Psoas muscle (tissue), 7 donors: ENCODE measurements at regions not wholly inside any gene's neighbourhood (a gene's known extent, or its start where the extent isn't known, plus 50 kb on each side); places are given as distances from the start of the nearest gene placed in this dataset.

Experiments used
- ATAC-seq, 4 donors: fragments of 200-7000 bp; cut with Tn5 transposase; one replicate each; pipeline ENCODE4 v1.9.1; 2020; ENCODE audit warnings: moderate library complexity in 3 of 4, mild to moderate bottlenecking in 2 of 4
- DNase-seq, 2 donors: peaks; one replicate each; pipeline ENCODE4 v3.0.0-alpha.2; 2020
- H3K27ac ChIP-seq: fragments of 200-600 bp; one replicate; pipeline ENCODE4 v1.8.0; 2022
- H3K27me3 ChIP-seq, 3 donors: fragments of 200-600 bp in 1 of 3; one replicate each; pipeline versions ENCODE4 v1.6.1 to v1.8.0; 2013 to 2022; ENCODE audit warnings: low read length in 2 of 3, mild to moderate bottlenecking in 2 of 3, moderate library complexity in 1 of 3; ENCODE audit not compliant: insufficient read depth in 3 of 3
- H3K36me3 ChIP-seq, 2 donors: fragments of 200-600 bp in 1 of 2; one replicate each; pipeline versions ENCODE4 v1.6.1 to v1.8.0; 2013 to 2022; ENCODE audit warnings: low read depth in 1 of 2, mild to moderate bottlenecking in 1 of 2, moderate library complexity in 1 of 2; ENCODE audit not compliant: insufficient read depth in 1 of 2
- H3K4me1 ChIP-seq: fragments of 200-600 bp; one replicate; pipeline ENCODE4 v1.8.0; 2022
- H3K4me3 ChIP-seq: fragments of 200-600 bp; one replicate; pipeline ENCODE4 v1.8.0; 2022; ENCODE audit warnings: mild to moderate bottlenecking
- H3K9me3 ChIP-seq: fragments of 200-600 bp; one replicate; pipeline ENCODE4 v1.8.0; 2022
- CTCF ChIP-seq: fragments of 200-600 bp; IDR thresholded peaks from one replicate; pipeline ENCODE4 v1.8.0; 2022; ENCODE audit warnings: antibody characterized with exemption
- WGBS, 3 donors: extraction: QIAGEN DNeasy Blood & Tissue Kit; methylation state at CpG; one replicate each; pipeline versions ENCODE4 v1.1.6 to v1.1.7; 2013; 5-methylcytosine and 5-hydroxymethylcytosine counted together
- intact Hi-C, 2 donors: fragments of 100-400 bp; cut with DNase I; formaldehyde crosslinking; loops; one replicate each; pipeline versions ENCODE4 v1.11.0 to v1.14.2; 2022
- donor health status: healthy with polysubstance abuse.
- donor health status: DM: no; HTN: no; CAD: no; lungs with moderate emphysema.
- donor health status: Bipolar disorder and iron deficiency.
- donor health status: healthy.
- donor health status: DM: yes; HTN: yes; CAD: no.
- donor health status: DM: no; HTN: no; CAD: no.
- donor health status: DM: yes; HTN: yes; CAD: no.

GRCh38 chr5:117800261-117800660, 1188.1 kb downstream of the DTWD2 start:
- Histone ChIP-seq H3K4me1 (no peaks in the 10 kb centered on the region), H3K4me3 (no peak overlapping the region), H3K27me3 (no peaks in the 10 kb centered on the region), H3K36me3 (no peaks in the 10 kb centered on the region), H3K27ac (no peak overlapping the region), H3K9me3 (no peaks in the 10 kb centered on the region)
- intact Hi-C loops: no loop called here
- DNase-seq: no peak
- no peak for ATAC-seq
- no peak for TF ChIP-seq CTCF

GRCh38 chr5:117794847-117795246, 1193.5 kb downstream of the DTWD2 start:
- no peaks in the 10 kb centered on the region for H3K27me3 ChIP-seq
- DNase-seq (no peak), ATAC-seq (no peak)
- WGBS, 3 donors: 94 to 99% (median 97%) methylated on average over 3 of the region's 3 CpGs
- H3K9me3 ChIP-seq: no peaks in the 10 kb centered on the region
- no peak overlapping the region for H3K4me3 ChIP-seq
- intact Hi-C loops: no loop called here
- no peaks in the 10 kb centered on the region for H3K4me1 ChIP-seq
- H3K36me3 ChIP-seq: no peaks in the 10 kb centered on the region
- TF ChIP-seq CTCF: no peak
- no peak overlapping the region for H3K27ac ChIP-seq

DNA sequence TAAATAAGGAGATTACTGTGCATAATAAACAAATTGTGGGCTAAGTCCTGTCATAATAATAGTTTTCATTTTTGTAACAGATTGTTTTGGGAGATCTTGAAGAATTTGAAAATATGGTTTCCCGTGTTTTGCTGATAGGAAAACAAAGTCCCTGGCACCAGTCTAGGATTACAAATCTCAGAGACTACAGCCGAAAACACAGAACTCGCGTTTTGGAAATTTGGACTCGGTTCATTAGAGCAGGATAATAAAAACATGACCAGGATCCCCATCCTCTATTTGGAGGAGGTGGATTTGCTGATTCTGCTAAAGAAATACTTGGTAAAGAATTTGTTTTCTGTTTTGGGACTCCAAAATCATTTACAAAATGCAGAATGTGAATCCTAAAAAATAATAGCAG, 1194.4 kb downstream of the DTWD2 start:
- H3K4me3 ChIP-seq: no peak overlapping the region
- H3K27ac ChIP-seq: no peak overlapping the region
- no peaks in the 10 kb centered on the region for H3K36me3 ChIP-seq
- intact Hi-C loops: no loop called here
- TF ChIP-seq CTCF: no peak
- 31 to 47% (median 37%) methylated on average over 5 of the region's 5 CpGs for WGBS, 3 donors
- H3K27me3 ChIP-seq: no peaks in the 10 kb centered on the region
- H3K9me3 ChIP-seq: no peaks in the 10 kb centered on the region
- DNase-seq: no peak
- H3K4me1 ChIP-seq: no peaks in the 10 kb centered on the region
- no peak for ATAC-seq

GRCh38 chr5:117792476-117792875, 1195.9 kb downstream of the DTWD2 start:
- Histone ChIP-seq H3K4me1 (no peaks in the 10 kb centered on the region), H3K27ac (no peak overlapping the region), H3K9me3 (no peaks in the 10 kb centered on the region), H3K36me3 (no peaks in the 10 kb centered on the region), H3K27me3 (no peaks in the 10 kb centered on the region), H3K4me3 (no peak overlapping the region)
- TF ChIP-seq CTCF: no peak
- WGBS, 3 donors: 55 to 75% (median 70%) methylated on average over 1 of the region's 1 CpG
- DNase-seq (no peak), ATAC-seq (no peak)
- intact Hi-C loops: no loop called here

- no peaks in the 10 kb centered on the region for H3K9me3 ChIP-seq
- H3K36me3 ChIP-seq: no peaks in the 10 kb centered on the region
- H3K27ac ChIP-seq: no peak overlapping the region
- intact Hi-C loops: loop anchor here in 1 of 2 donors (10.0 kb wide), 1 partner anchor 1714 kb away; no protein-coding TSS in a partner anchor
- no peak for ATAC-seq
- no peak for TF ChIP-seq CTCF
- DNase-seq: no peak
- H3K27me3 ChIP-seq: no peaks in the 10 kb centered on the region
- WGBS, 3 donors: 46 to 47% (median 47%) methylated on average over 2 of the region's 2 CpGs
- no peak overlapping the region for H3K4me3 ChIP-seq
- no peaks in the 10 kb centered on the region for H3K4me1 ChIP-seq
Measured at GRCh38 chr5:117788596-117788995, 1199.8 kb downstream of the DTWD2 start.
